HG03571 (cell line): ENCODE measurements at regions not wholly inside any gene's neighbourhood (a gene's known extent, or its start where the extent isn't known, plus 50 kb on each side); places are given as distances from the start of the nearest gene placed in this dataset.
"Not testable (repeated sequence)": the region's sequence is repeated elsewhere in the genome, so short reads cannot be mapped to it uniquely, and the experiment has no call there.

Experiments used
- ATAC-seq: cut with Tn5 transposase; IDR thresholded peaks from one replicate; pipeline ENCODE4 v1.9.1; 2021; ENCODE audit not compliant: unreplicated experiment

DNA sequence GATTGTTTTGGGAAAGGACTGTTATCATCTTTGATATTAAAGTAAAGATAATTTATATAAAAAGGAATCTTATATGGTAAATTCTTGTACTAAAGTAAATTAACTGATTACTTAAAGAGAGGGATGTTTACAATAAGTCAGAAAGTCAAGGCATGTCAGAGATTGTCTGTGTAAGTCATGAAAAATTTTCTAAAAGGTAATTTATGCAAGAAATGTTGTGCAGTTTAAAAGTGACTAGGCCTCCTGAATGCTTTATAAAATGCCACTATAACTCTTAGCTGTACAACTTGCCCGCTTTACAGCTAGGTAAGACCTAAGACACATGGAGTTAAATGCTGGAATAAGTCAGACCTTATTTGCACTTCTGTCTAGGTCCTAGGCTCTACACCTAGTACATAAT, 692.9 kb downstream of the GBE1 start:
- no peak for ATAC-seq

DNA sequence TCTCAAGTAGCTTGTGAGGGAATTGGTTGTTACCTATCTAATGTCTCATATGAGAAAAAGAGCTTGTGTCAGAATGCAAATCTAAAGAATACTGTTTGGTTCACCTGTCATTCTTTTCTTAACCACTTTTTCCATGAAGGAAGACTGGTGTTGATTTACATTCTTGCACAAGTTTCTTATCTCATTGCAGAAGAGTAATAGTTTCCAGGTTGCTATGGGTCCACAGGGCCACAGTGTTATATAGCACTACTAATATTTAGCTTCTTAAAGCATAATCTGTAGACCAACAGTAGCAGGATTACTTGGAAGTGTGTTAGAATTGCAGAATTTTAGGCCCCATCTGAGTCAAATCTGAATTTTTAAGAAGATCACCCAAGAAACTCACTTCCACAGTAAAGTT, 697.5 kb downstream of the GBE1 start:
- ATAC-seq = no peak

GRCh38 chr3:81051133-81051532, 710.3 kb downstream of the GBE1 start:
- not testable (repeated sequence) for ATAC-seq

DNA sequence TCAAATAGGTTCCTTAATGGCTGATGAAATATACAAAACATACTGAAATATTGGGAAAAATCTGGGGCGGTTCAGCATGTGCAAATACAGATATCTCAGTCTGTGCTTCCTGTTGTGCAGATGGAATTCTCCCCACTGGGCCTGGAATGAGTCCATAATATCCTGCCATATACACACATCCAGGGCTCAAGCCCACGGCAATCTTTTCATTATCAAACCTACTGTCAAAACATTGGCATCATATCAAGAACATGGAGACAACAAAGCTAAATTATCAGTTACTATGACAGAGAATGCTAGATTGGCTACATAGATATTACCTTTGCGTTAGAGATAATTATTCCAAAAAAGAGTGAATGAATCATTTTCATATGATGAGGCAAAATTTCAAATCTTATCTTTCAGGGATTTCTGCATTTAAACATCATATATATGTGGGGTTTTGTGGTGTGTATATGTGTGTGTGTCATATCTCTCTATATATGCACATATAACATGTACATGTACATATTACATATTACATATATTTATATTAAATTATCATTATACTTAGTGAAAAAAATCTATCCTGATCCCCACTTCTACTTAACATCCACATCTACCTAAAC, 713.3 kb downstream of the GBE1 start:
- ATAC-seq = no peak

DNA sequence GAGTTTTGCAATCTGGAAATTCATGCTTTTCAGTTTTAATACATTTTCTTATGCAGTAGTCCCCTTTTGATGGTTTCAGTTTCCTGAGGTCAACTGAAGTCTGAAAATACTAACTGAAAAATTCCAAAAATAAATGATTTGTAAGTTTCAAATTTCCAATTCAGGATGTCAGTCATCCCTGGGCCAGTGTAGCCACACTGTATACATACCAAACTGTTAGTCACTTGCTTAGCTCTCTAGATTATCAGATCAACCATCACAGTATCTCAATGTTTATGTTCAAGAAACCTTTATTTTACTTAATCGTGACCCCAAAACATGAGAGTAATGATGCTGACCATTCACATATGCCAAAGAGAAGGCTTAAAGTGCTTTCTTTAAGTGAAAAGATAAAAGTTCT, 715.5 kb downstream of the GBE1 start:
- ATAC-seq = no peak

DNA sequence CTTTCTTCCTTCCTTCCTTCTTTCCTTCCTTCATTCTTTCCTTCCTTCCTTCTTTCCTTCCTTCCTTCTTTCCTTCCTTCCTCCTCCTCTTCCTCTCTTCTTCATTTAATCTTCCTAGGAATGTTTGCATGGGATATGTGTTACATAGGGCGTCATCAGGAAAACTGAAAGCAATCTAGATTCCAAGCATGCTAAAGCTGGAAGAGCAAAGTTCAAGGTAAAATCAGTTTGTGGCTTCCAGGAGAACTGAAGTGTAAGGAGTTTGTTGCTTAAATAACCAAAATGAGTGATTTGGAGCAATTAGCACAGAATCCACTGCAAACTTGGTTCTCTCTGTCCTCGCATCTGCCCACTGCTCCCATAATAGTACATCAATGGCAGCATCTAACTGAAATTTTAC, 716.2 kb downstream of the GBE1 start:
- ATAC-seq = no peak

- ATAC-seq = no peak
These were observed 717.7 kb downstream of the GBE1 start for GRCh38 chr3:81043660-81044199.

- no peak for ATAC-seq
These were observed 718.4 kb downstream of the GBE1 start for GRCh38 chr3:81043009-81043408.

DNA sequence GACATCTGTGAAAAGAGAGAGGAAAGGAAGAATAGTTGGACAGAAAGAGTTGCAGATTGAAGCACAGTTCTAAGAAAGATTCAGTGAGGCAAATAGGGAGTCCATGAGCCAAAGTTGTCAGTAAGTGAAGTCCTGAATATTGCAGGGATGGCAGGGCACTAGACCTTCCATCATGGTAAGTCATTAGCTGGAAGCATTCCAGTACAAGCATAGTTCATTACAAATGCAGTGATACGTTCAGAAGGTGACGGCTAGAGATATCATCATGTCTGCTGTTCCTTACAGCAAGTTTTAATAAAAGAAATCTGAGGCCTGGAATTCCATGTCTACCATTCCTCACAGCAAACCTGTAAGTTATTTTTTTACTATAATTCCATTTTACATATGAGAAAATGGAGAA, 720.1 kb downstream of the GBE1 start:
- ATAC-seq = no peak

DNA sequence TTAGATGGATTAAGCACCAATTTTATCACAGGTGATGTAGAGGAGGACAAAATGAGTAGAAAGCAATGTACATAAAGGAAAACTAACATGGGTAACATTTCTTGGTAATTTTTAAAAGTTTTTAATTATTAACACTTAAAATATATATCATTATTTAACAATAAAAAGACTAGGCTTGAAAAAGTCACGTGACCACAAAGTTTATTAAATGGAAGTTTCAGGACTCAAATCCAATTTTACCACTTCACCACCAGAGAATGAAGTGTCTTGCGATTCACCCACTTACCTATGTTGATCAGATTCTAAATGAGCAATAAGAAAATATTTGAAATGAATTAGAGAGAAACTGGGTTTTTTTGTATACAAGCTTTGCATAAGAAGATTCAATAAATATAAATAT, 721.3 kb downstream of the GBE1 start:
- ATAC-seq = no peak

DNA sequence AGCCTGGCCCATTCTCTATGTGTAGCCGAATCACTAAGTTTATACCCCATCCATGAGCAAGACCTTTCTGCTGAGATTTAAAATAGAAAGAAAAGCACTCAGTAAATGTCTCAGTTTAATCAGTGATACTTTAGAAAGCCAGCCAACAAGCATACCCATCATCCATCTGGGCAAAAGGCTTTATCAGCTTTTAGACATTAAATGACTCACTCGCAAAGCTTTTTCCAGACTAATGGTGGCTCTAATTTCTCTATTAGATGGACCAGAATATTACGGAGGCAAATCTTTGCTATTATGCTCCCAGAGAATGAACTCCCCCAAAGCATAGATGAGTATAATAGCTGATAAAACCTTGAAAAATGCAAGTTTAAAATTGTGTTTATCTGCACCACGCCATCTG, 727.8 kb downstream of the GBE1 start:
- no peak for ATAC-seq

GRCh38 chr3:81033185-81033584, 728.3 kb downstream of the GBE1 start:
- ATAC-seq = no peak

- no peak for ATAC-seq
These were observed 731.6 kb downstream of the GBE1 start for GRCh38 chr3:81029861-81030260.

- no peak for ATAC-seq
These were observed 734.1 kb downstream of the GBE1 start for GRCh38 chr3:81027344-81027743.

DNA sequence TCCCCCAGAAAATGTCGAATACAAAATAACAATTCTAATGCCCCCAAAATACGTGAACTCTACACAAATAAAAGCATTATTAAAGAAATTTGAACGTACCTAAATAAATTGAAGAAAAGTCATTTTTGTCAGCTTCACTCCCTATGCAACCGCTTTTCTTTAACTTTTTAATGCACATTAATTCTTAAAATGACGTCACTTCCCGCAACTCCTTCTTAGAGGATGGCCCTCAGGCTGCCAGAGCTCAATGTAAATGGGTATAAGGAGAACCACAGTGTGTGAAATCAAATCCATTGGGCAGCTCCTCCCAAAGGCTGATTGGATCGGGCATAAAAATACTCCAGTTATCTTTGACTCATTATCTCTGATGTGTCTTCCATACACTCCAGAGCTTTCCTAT, 736.9 kb downstream of the GBE1 start:
- no peak for ATAC-seq

DNA sequence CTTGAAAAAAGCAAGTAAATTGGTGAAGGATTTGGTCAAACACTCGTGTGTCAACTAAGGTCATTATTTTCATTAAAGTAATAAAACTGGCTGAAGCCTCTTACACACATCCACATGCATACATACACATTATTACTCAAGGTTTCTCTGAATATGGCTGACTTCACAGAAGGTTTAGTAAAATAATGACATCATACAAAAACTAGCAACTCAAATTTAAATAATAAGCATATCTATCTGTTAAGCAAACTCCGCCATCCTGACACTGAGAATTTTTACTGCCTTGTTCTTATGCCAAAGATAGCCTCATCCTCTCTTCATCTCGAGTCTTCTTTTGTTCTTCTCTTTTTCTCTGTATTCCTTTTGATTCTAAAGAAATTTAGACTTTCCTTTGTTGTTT, 739.1 kb downstream of the GBE1 start:
- ATAC-seq = no peak

DNA sequence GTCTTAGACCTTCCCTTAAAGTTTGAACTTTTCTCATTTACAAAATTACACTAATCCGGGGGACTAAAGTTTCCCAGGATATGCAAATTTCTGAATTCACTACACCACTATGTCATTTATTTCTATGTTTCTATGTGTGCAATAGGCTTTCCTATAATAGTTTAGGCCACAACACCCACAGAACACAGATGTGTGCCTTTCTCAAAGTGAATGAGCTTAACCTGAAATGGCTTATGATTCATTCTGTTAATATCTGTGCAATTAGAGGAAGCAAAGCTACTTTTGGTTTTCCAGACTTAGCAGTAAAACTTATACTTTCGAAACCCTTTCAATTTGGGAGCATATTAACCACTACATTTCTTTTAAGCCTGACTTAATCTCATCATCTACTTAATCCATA, 748.1 kb downstream of the GBE1 start:
- ATAC-seq = no peak

DNA sequence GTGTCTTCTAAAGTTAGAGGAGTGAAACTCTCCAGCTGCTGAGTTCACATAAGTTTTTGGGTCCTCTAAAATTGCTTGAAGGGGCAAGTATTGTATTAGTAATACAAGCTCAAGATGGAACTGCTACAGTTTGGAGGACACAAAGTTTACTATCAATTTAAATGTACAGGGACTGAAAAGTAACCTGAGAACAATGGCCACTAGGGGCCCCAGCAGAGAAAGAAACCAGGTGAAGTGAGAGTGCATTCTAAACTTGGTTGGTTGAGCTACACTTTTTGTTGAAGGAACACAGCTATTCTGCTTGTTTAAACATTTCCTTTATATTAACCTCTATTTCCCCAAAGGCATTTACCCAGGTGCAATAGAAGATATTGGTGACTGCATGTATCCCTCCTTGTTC, 755.5 kb downstream of the GBE1 start:
- ATAC-seq = no peak

DNA sequence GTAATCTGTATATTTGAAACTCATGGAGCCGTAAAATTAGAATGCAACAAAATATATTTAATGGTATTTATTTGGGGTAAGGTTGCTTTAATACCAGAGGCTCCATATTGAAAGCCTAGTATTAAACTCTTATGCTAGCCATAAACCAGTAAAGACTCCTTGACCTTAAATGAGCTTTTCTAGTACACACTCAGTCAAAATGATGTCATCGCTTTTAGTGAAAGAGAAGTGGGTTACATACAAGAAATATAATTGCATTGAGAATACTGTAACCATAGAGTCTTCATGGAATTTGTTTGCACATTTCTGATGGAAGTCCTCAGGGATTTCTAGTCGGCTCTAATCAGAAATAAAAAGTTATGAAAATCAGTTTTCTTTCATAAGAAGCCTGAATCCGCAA, 757.6 kb downstream of the GBE1 start:
- no peak for ATAC-seq

DNA sequence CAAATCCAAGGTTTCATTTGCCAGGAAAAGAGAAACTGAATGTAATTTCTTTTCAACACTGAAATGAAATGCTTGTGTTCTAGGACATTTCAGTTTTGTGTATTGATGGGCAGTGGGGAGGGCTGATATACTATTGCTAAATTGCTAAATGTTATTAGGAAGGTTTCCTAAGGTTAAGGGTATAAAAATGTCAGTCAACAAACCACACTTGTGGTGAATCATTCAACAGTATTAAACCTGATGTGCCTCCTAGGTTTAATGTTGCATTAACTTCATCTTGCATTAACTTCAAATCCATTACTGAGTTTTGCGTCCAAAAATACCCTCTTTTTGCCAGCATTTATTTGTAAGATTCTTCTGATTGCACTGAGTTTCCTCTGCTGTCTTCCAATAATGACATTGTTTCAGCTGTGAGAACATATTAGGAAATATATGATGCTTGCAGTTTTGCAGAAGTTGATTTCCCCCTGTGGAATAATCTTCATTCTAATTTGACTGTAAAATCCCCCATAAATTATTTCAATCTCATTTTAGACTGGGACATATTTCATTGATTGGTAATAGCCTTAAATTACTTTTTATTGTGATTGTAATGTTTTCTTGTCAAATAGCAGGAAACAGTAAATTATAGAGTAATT, 758.3 kb downstream of the GBE1 start:
- no peak for ATAC-seq

GRCh38 chr3:80999481-80999880, 762.0 kb downstream of the GBE1 start:
- ATAC-seq = no peak

DNA sequence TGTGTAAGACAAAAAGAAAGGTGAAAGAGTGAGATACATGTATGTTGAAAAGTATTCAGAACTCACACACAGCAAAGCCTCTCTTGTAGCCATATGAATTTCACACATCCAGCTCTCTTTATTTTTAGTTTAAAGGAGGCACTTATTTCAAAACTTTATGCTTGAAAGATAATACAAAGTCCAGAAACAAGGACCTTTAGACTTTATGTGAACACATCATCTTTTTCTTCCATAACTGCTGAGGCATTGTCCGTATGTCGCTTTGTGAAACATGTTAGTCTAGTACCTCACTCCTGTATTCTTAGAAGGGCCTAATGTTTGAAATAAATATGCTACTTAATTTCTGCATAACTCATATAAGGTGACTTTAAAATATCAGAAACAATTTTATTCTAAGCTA, 763.4 kb downstream of the GBE1 start:
- no peak for ATAC-seq

DNA sequence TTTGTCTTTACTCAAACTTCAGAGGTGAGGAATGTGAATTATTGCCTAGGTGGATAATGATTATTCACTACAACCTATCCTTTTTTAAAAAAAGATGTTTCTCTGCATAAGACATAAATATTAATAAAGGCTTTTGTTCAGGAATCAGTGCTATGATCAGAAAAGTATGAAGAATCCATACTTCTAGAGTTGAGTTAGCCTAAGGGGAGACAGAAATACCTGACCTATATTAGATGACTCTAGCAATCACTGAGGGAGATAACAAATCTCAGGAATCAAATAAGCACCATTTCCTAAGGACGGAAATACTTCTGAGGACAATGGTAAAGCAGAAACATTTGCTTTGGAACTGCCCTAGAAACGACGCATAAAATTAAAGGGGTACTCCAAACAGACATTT, 763.8 kb downstream of the GBE1 start:
- no peak for ATAC-seq
